H9 (cell line): ENCODE measurements at regions not wholly inside any gene's neighbourhood (a gene's known extent, or its start where the extent isn't known, plus 50 kb on each side); places are given as distances from the start of the nearest gene placed in this dataset.
A peak's percentile ranks its signal among the peaks of the same experiment; 100 is the strongest.

ENCODE experiments used
- DNase-seq: peaks from one replicate; pipeline ENCODE4 v3.0.0-alpha.2; 2017
- H2AFZ ChIP-seq: one replicate; pipeline ENCODE4 v1.6.1; 2013; ENCODE audit warnings: mild to moderate bottlenecking, low read length, control low read depth, moderate library complexity
- H2AK5ac ChIP-seq: 2 replicates; pipeline ENCODE4 v1.6.1; 2013; ENCODE audit warnings: low read length, control low read depth, mixed read lengths; ENCODE audit not compliant: insufficient read length
- H2BK120ac ChIP-seq: one replicate; pipeline ENCODE4 v1.6.1; 2013; ENCODE audit warnings: low read depth, mild to moderate bottlenecking, low read length, control low read depth, inconsistent platforms; ENCODE audit not compliant: poor library complexity, severe bottlenecking
- H2BK12ac ChIP-seq: 2 replicates; pipeline ENCODE4 v1.6.1; 2013; ENCODE audit warnings: low read length, control low read depth, mixed read lengths, low read depth; ENCODE audit not compliant: insufficient read length
- H2BK15ac ChIP-seq: 2 replicates; pipeline ENCODE4 v1.6.1; 2013; ENCODE audit warnings: low read depth, low read length, control low read depth
- H2BK20ac ChIP-seq: one replicate; pipeline ENCODE4 v1.6.1; 2013; ENCODE audit warnings: low read depth, mild to moderate bottlenecking, low read length, control low read depth, inconsistent platforms; ENCODE audit not compliant: poor library complexity, severe bottlenecking
- H2BK5ac ChIP-seq: 2 replicates; pipeline ENCODE4 v1.6.1; 2013; ENCODE audit warnings: low read length, control low read depth, mixed read lengths; ENCODE audit not compliant: insufficient read length
- H3K14ac ChIP-seq: 2 replicates; pipeline ENCODE4 v1.6.1; 2013; ENCODE audit warnings: low read length, control low read depth; ENCODE audit not compliant: insufficient read depth
- H3K18ac ChIP-seq: 2 replicates; pipeline ENCODE4 v1.6.1; 2013; ENCODE audit warnings: low read depth, mild to moderate bottlenecking, mixed read lengths, low read length, control low read depth; ENCODE audit not compliant: insufficient read length
- H3K23ac ChIP-seq: 2 replicates; pipeline ENCODE4 v1.6.1; 2013; ENCODE audit warnings: low read length, control low read depth, mixed read lengths, low read depth; ENCODE audit not compliant: insufficient read length
- H3K23me2 ChIP-seq: 2 replicates; pipeline ENCODE4 v1.6.1; 2013; ENCODE audit warnings: low read depth, mild to moderate bottlenecking, mixed read lengths, low read length, control low read depth; ENCODE audit not compliant: insufficient read length, poor library complexity, severe bottlenecking
- H3K27ac ChIP-seq: 2 replicates; pipeline ENCODE4 v1.5.1; 2013; ENCODE audit warnings: low read length, control low read depth, mixed read lengths, low read depth; ENCODE audit not compliant: insufficient read length
- H3K27me3 ChIP-seq: 2 replicates; pipeline ENCODE4 v1.6.1; 2013; ENCODE audit warnings: low read length, control low read depth, inconsistent platforms; ENCODE audit not compliant: insufficient read depth
- H3K4ac ChIP-seq: 2 replicates; pipeline ENCODE4 v1.6.1; 2013; ENCODE audit warnings: low read depth, mild to moderate bottlenecking, control low read depth, inconsistent platforms, low read length, moderate library complexity
- H3K4me1 ChIP-seq: 2 replicates; pipeline ENCODE4 v1.6.1; 2013; ENCODE audit warnings: low read length, control low read depth, inconsistent platforms; ENCODE audit not compliant: insufficient read depth
- H3K4me2 ChIP-seq: 2 replicates; pipeline ENCODE4 v1.6.1; 2013; ENCODE audit warnings: low read length, control low read depth, mixed read lengths; ENCODE audit not compliant: insufficient read length, insufficient read depth
- H3K56ac ChIP-seq: 2 replicates; pipeline ENCODE4 v1.6.1; 2013; ENCODE audit warnings: low read depth, mild to moderate bottlenecking, mixed read lengths, low read length, control low read depth; ENCODE audit not compliant: insufficient read length
- H3K79me1 ChIP-seq: 2 replicates; pipeline ENCODE4 v1.6.1; 2013; ENCODE audit warnings: low read depth, mild to moderate bottlenecking, moderate library complexity, low read length, control low read depth, inconsistent platforms; ENCODE audit not compliant: insufficient read depth, poor library complexity, severe bottlenecking
- H3K79me2 ChIP-seq: 2 replicates; pipeline ENCODE4 v1.6.1; 2013; ENCODE audit warnings: low read length, control low read depth, inconsistent platforms; ENCODE audit not compliant: insufficient read depth
- H3K9ac ChIP-seq: 2 replicates; pipeline ENCODE4 v1.6.1; 2013; ENCODE audit warnings: low read length, control low read depth, mixed read lengths; ENCODE audit not compliant: insufficient read length; ENCODE audit errors: extremely low read depth
- H3K9me3 ChIP-seq: one replicate; pipeline ENCODE4 v1.6.1; 2013; ENCODE audit warnings: low read depth, low read length, inconsistent platforms; ENCODE audit not compliant: control insufficient read depth
- H3T11ph ChIP-seq: one replicate; pipeline ENCODE4 v1.6.1; 2013; ENCODE audit warnings: mild to moderate bottlenecking, low read length, control low read depth, inconsistent platforms
- H4K20me1 ChIP-seq: one replicate; pipeline ENCODE4 v1.6.1; 2013; ENCODE audit not compliant: control insufficient read depth, insufficient read length, insufficient read depth
- H4K5ac ChIP-seq: 2 replicates; pipeline ENCODE4 v1.6.1; 2013; ENCODE audit warnings: low read depth, mild to moderate bottlenecking, mixed read lengths, low read length, control low read depth; ENCODE audit not compliant: insufficient read length
- H4K8ac ChIP-seq: replicated peaks from 2 replicates; pipeline ENCODE4 v1.6.1; 2013; ENCODE audit warnings: low read length, control low read depth, mixed read lengths, low read depth; ENCODE audit not compliant: insufficient read length
- H4K91ac ChIP-seq: 2 replicates; pipeline ENCODE4 v1.6.1; 2013; ENCODE audit warnings: low read depth, mild to moderate bottlenecking, moderate library complexity, mixed read lengths, low read length, control low read depth; ENCODE audit not compliant: insufficient read length
- H3K27ac Mint-ChIP-seq, 3 experiments: 2 replicates in 2 of 3; 3 replicates in 1 of 3; pipeline ENCODE4 v1.8.0; 2020 to 2021; ENCODE audit warnings: mixed read lengths in 3 of 3, mild to moderate bottlenecking in 1 of 3, moderate library complexity in 1 of 3
- H3K27me3 Mint-ChIP-seq: 2 replicates; pipeline ENCODE4 v1.8.0; 2021; ENCODE audit warnings: low read depth, mild to moderate bottlenecking, moderate library complexity, mixed read lengths
- H3K36me3 Mint-ChIP-seq, 3 experiments: 2 replicates in 2 of 3; 3 replicates in 1 of 3; pipeline ENCODE4 v1.8.0; 2020 to 2021; ENCODE audit warnings: low read depth in 3 of 3, mixed read lengths in 3 of 3; ENCODE audit not compliant: insufficient read depth in 1 of 3
- H3K4me1 Mint-ChIP-seq, 2 experiments: 2 replicates each; pipeline ENCODE4 v1.8.0; 2020; ENCODE audit warnings: mixed read lengths in 2 of 2
- H3K4me3 Mint-ChIP-seq, 2 experiments: 2 replicates in 1 of 2; 3 replicates in 1 of 2; pipeline ENCODE4 v1.8.0; 2020 to 2021; ENCODE audit warnings: mild to moderate bottlenecking in 2 of 2, mixed read lengths in 2 of 2, moderate library complexity in 1 of 2
- H3K9me3 Mint-ChIP-seq, 2 experiments: 2 replicates in 1 of 2; 3 replicates in 1 of 2; pipeline ENCODE4 v1.8.0; 2020; ENCODE audit warnings: mild to moderate bottlenecking in 2 of 2, mixed read lengths in 2 of 2, moderate library complexity in 1 of 2
- CTCF ChIP-seq: fragments of 200-600 bp; sonication (generic); conservative IDR thresholded peaks from 3 replicates; pipeline ENCODE4 v1.8.0; 2021; ENCODE audit warnings: antibody characterized with exemption, mild to moderate bottlenecking
- WGBS: extraction: QIAGEN DNeasy Blood & Tissue Kit; methylation state at CpG from one replicate; pipeline ENCODE4 v1.1.7; 2013; ENCODE audit warnings: missing lambda C conversion rate, low lambda C conversion rate, mixed read lengths; ENCODE audit not compliant: insufficient read length; ENCODE audit errors: extremely low coverage; 5-methylcytosine and 5-hydroxymethylcytosine counted together

- no peaks in the 10 kb centered on the region for H3K36me3 Mint-ChIP-seq
- no peak overlapping the region for H3K4me2 ChIP-seq
- no peak overlapping the region for H3K4me3 Mint-ChIP-seq
- H3K9me3 Mint-ChIP-seq, result no peaks in the 10 kb centered on the region
- no peaks in the 10 kb centered on the region for H4K20me1 ChIP-seq
- DNase-seq, result no peak
- no peaks in the 10 kb centered on the region for H3K27me3 Mint-ChIP-seq
- H4K8ac ChIP-seq, result no peak overlapping the region
- no peak overlapping the region for H2BK20ac ChIP-seq
- no peaks in the 10 kb centered on the region for H3K9me3 ChIP-seq
- H3T11ph ChIP-seq, result no peak overlapping the region
- H3K27me3 ChIP-seq, result no peaks in the 10 kb centered on the region
- no peak overlapping the region for H3K56ac ChIP-seq
- H2BK5ac ChIP-seq, result no peak overlapping the region
- H4K5ac ChIP-seq, result no peak overlapping the region
- no peak overlapping the region for H4K91ac ChIP-seq
- no peak overlapping the region for H3K9ac ChIP-seq
- H2BK12ac ChIP-seq, result no peak overlapping the region
- H3K79me1 ChIP-seq, result no peaks in the 10 kb centered on the region
- TF ChIP-seq CTCF, result no peak
- no peak overlapping the region for H2BK15ac ChIP-seq
- peaks cover 4% of the 10 kb centered on the region for H3K4me1 ChIP-seq
- H3K4me1 Mint-ChIP-seq, result peaks cover 18 to 20% of the 10 kb centered on the region in 2 experiments
- no peak overlapping the region for H3K23ac ChIP-seq
- no peaks in the 10 kb centered on the region for H3K23me2 ChIP-seq
- no CpG with 5 or more reads among the region's 3 CpGs for WGBS
- H2BK120ac ChIP-seq, result no peak overlapping the region
- no peak overlapping the region for H3K4ac ChIP-seq
- no peak overlapping the region for H2AFZ ChIP-seq
- H2AK5ac ChIP-seq, result no peak overlapping the region
- no peak overlapping the region for H3K14ac ChIP-seq
- no peaks in the 10 kb centered on the region for H3K79me2 ChIP-seq
- no peak overlapping the region for H3K18ac ChIP-seq
- no peak overlapping the region for H3K27ac ChIP-seq
- peak overlapping the region in 1 of 3 experiments; percentile 72; a peak in 1 of 7 replicates for H3K27ac Mint-ChIP-seq
Measured at GRCh38 chr2:195414537-195415100, 242.4 kb upstream of the SLC39A10 start.
